CD4-positive, alpha-beta T cell (primary cell): ENCODE measurements at regions not wholly inside any gene's neighbourhood (a gene's known extent, or its start where the extent isn't known, plus 50 kb on each side); places are given as distances from the start of the nearest gene placed in this dataset.

ENCODE experiments used
- ATAC-seq: fragments of 200-7000 bp; cut with Tn5 transposase; one replicate; pipeline ENCODE4 v1.10.0; 2022; ENCODE audit warnings: mild to moderate bottlenecking; ENCODE audit not compliant: poor library complexity
- CTCF ChIA-PET: fragments of 350-600 bp; sonication (Branson Sonifier 250); formaldehyde crosslinking; loops from one replicate; lab custom pipeline; 2021; ENCODE audit warnings: antibody characterized with exemption, inconsistent platforms; lab: Charles Lee
- POLR2A ChIA-PET: fragments of 350-600 bp; sonication (Branson Sonifier 250); formaldehyde crosslinking; loops from one replicate; lab custom pipeline; 2021; ENCODE audit warnings: antibody characterized with exemption, inconsistent platforms; lab: Charles Lee
- DNase-seq, 14 experiments: peaks; one replicate each; pipeline ENCODE4 v3.0.0-alpha.2; 2013 to 2020; ENCODE audit warnings: mixed read lengths in 2 of 14
- H3K27ac ChIP-seq, 2 donors: one replicate each; pipeline versions ENCODE4 v1.5.1 to v1.7.0; 2013; ENCODE audit warnings: low read length in 2 of 2, low read depth in 1 of 2, mild to moderate bottlenecking in 1 of 2
- H3K27me3 ChIP-seq, 2 experiments: 1 replicate in 1 of 2; 2 replicates in 1 of 2; pipeline versions ENCODE4 v1.6.1 to v1.7.0; 2013; ENCODE audit warnings: low read length in 2 of 2, control low read depth in 1 of 2, mild to moderate bottlenecking in 1 of 2, moderate library complexity in 1 of 2; ENCODE audit not compliant: insufficient read depth in 2 of 2, control insufficient read depth in 1 of 2
- H3K36me3 ChIP-seq: one replicate; pipeline ENCODE4 v1.6.1; 2013; ENCODE audit warnings: low read length, control low read depth; ENCODE audit not compliant: insufficient read depth
- H3K4me1 ChIP-seq: one replicate; pipeline ENCODE4 v1.6.1; 2013; ENCODE audit warnings: low read length, control low read depth; ENCODE audit not compliant: insufficient read depth
- H3K4me3 ChIP-seq: one replicate; pipeline ENCODE4 v1.5.1; 2013; ENCODE audit warnings: mild to moderate bottlenecking, low read length, moderate library complexity
- H3K9me3 ChIP-seq, 2 experiments: 1 replicate in 1 of 2; 2 replicates in 1 of 2; pipeline versions ENCODE4 v1.6.1 to v1.7.0; 2013; ENCODE audit warnings: low read length in 2 of 2, mild to moderate bottlenecking in 2 of 2, control low read depth in 1 of 2, moderate library complexity in 1 of 2; ENCODE audit not compliant: control insufficient read depth in 1 of 2, insufficient read depth in 1 of 2
- H3K27ac Mint-ChIP-seq: one replicate; pipeline ENCODE4 v1.8.0; 2020; ENCODE audit warnings: mixed read lengths
- H3K27me3 Mint-ChIP-seq: one replicate; pipeline ENCODE4 v1.8.0; 2021; ENCODE audit warnings: mixed read lengths
- H3K36me3 Mint-ChIP-seq: one replicate; pipeline ENCODE4 v1.8.0; 2021; ENCODE audit warnings: low read depth, mixed read lengths
- H3K4me1 Mint-ChIP-seq: one replicate; pipeline ENCODE4 v1.8.0; 2021; ENCODE audit warnings: low read depth, mixed read lengths
- H3K4me3 Mint-ChIP-seq: one replicate; pipeline ENCODE4 v1.8.0; 2020; ENCODE audit warnings: mild to moderate bottlenecking, mixed read lengths
- H3K9me3 Mint-ChIP-seq: one replicate; pipeline ENCODE4 v1.8.0; 2020; ENCODE audit warnings: mixed read lengths
- CTCF ChIP-seq: fragments of 200-600 bp; IDR thresholded peaks from one replicate; pipeline ENCODE4 v1.8.0; 2022; ENCODE audit warnings: antibody characterized with exemption, mild to moderate bottlenecking
- intact Hi-C, 2 experiments: fragments of 100-400 bp; cut with DNase I in 1 of 2; cut with micrococcal nuclease in 1 of 2; formaldehyde crosslinking; loops; one replicate each; pipeline versions ENCODE4 v1.15.1 to v1.9.0; 2023 to 2025; cut with DNase I, micrococcal nuclease

GRCh38 chr9:31868830-31869229 lies 515.6 kb upstream of the ACO1 start:
- no peak overlapping the region for H3K4me3 Mint-ChIP-seq
- H3K9me3 ChIP-seq: peaks cover 0 to 7% of the 10 kb centered on the region in 2 experiments
- no peak overlapping the region for H3K27ac Mint-ChIP-seq
- CTCF ChIA-PET: no interaction called here
- H3K27ac ChIP-seq: no peak overlapping the region
- ATAC-seq: no peak
- no peaks in the 10 kb centered on the region for H3K4me1 Mint-ChIP-seq
- TF ChIP-seq CTCF: no peak
- H3K4me3 ChIP-seq: no peak overlapping the region
- H3K36me3 Mint-ChIP-seq: no peaks in the 10 kb centered on the region
- H3K9me3 Mint-ChIP-seq: peaks cover 5% of the 10 kb centered on the region
- intact Hi-C loops: no loop called here
- no peaks in the 10 kb centered on the region for H3K27me3 Mint-ChIP-seq
- H3K27me3 ChIP-seq: no peaks in the 10 kb centered on the region
- no peak for DNase-seq
- H3K4me1 ChIP-seq: no peaks in the 10 kb centered on the region
- POLR2A ChIA-PET: no interaction called here
- no peaks in the 10 kb centered on the region for H3K36me3 ChIP-seq

GRCh38 chr9:31870276-31870675 lies 514.2 kb upstream of the ACO1 start:
- Histone ChIP-seq H3K27me3 (no peaks in the 10 kb centered on the region), H3K4me1 (no peaks in the 10 kb centered on the region), H3K9me3 (peaks cover 0 to 7% of the 10 kb centered on the region in 2 experiments), H3K4me3 (no peak overlapping the region), H3K36me3 (no peaks in the 10 kb centered on the region), H3K27ac (no peak overlapping the region)
- intact Hi-C loops: no loop called here
- H3K27ac Mint-ChIP-seq: no peak overlapping the region
- no peaks in the 10 kb centered on the region for H3K27me3 Mint-ChIP-seq
- no peaks in the 10 kb centered on the region for H3K4me1 Mint-ChIP-seq
- H3K9me3 Mint-ChIP-seq: peaks cover 5% of the 10 kb centered on the region
- no peaks in the 10 kb centered on the region for H3K36me3 Mint-ChIP-seq
- ChIA-PET POLR2A (no interaction called here), CTCF (no interaction called here)
- no peak for TF ChIP-seq CTCF
- no peak for ATAC-seq
- DNase-seq: no peak
- no peak overlapping the region for H3K4me3 Mint-ChIP-seq

GRCh38 chr9:31873722-31874121 lies 510.7 kb upstream of the ACO1 start:
- no peak overlapping the region for H3K4me3 Mint-ChIP-seq
- ATAC-seq: no peak
- no peaks in the 10 kb centered on the region for H3K4me1 Mint-ChIP-seq
- no peaks in the 10 kb centered on the region for H3K27me3 ChIP-seq
- no peak overlapping the region for H3K27ac ChIP-seq
- no peaks in the 10 kb centered on the region for H3K36me3 ChIP-seq
- H3K27me3 Mint-ChIP-seq: no peaks in the 10 kb centered on the region
- H3K9me3 Mint-ChIP-seq: peaks cover 3% of the 10 kb centered on the region
- no peak overlapping the region for H3K4me3 ChIP-seq
- no peak for TF ChIP-seq CTCF
- peaks cover 0 to 5% of the 10 kb centered on the region in 2 experiments for H3K9me3 ChIP-seq
- no peaks in the 10 kb centered on the region for H3K4me1 ChIP-seq
- H3K36me3 Mint-ChIP-seq: no peaks in the 10 kb centered on the region
- ChIA-PET CTCF (no interaction called here), POLR2A (interaction anchor here (0.6 kb wide), 1 partner anchor 1390 kb away, joined by 3 read pairs; no protein-coding TSS in a partner anchor)
- intact Hi-C loops: no loop called here
- no peak overlapping the region for H3K27ac Mint-ChIP-seq
- no peak for DNase-seq
